PC-3 (cell line): ENCODE measurements at regions not wholly inside any gene's neighbourhood (a gene's known extent, or its start where the extent isn't known, plus 50 kb on each side); places are given as distances from the start of the nearest gene placed in this dataset.

ENCODE experiments used
- EZH2 ChIP-seq: fragments of 300-600 bp; sonication (generic); IDR thresholded peaks from one replicate; pipeline ENCODE4 v1.6.1; 2017; ENCODE audit warnings: antibody characterized with exemption, mild to moderate bottlenecking, low read length; ENCODE audit not compliant: unreplicated experiment
- EZH2phosphoT487 ChIP-seq: fragments of 300-600 bp; sonication (generic); IDR thresholded peaks from 2 replicates; pipeline ENCODE4 v1.6.1; 2018; ENCODE audit warnings: mild to moderate bottlenecking, antibody characterized with exemption, low read length, borderline replicate concordance
- TF ChIP-seq, protein P1 (sequence below): fragments of 300-600 bp; sonication (generic); conservative IDR thresholded peaks from 2 replicates; pipeline ENCODE4 v1.5.1; 2017; ENCODE audit warnings: antibody characterized with exemption, low read depth, mild to moderate bottlenecking, low read length

DNA sequence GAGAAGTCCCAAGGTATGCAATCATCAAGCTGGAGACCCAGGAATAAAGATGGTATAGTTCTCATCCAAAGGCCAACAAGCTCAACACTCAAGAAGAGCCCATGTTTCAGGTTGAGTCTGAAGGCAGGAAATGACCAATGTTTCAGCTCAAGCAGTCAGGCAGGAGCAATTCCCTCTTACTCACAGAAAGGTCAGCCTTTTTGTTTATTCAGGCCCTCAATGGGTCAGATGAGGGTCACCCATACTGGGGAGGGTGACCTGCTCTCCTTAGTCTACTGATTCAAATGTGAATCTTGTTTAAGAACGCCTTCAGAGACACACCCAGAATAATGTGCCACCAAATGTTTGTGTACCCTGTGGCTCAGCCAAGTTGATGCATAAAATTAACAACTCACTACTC, 262.4 kb downstream of the USP25 start:
- TF ChIP-seq, protein P1, sequence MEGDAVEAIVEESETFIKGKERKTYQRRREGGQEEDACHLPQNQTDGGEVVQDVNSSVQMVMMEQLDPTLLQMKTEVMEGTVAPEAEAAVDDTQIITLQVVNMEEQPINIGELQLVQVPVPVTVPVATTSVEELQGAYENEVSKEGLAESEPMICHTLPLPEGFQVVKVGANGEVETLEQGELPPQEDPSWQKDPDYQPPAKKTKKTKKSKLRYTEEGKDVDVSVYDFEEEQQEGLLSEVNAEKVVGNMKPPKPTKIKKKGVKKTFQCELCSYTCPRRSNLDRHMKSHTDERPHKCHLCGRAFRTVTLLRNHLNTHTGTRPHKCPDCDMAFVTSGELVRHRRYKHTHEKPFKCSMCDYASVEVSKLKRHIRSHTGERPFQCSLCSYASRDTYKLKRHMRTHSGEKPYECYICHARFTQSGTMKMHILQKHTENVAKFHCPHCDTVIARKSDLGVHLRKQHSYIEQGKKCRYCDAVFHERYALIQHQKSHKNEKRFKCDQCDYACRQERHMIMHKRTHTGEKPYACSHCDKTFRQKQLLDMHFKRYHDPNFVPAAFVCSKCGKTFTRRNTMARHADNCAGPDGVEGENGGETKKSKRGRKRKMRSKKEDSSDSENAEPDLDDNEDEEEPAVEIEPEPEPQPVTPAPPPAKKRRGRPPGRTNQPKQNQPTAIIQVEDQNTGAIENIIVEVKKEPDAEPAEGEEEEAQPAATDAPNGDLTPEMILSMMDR = no peak
- TF ChIP-seq EZH2 (no peak), EZH2phosphoT487 (no peak)
